ENCODE measurements at regions not wholly inside any gene's neighbourhood (a gene's known extent, or its start where the extent isn't known, plus 50 kb on each side); places are given as distances from the start of the nearest gene placed in this dataset.

DNA sequence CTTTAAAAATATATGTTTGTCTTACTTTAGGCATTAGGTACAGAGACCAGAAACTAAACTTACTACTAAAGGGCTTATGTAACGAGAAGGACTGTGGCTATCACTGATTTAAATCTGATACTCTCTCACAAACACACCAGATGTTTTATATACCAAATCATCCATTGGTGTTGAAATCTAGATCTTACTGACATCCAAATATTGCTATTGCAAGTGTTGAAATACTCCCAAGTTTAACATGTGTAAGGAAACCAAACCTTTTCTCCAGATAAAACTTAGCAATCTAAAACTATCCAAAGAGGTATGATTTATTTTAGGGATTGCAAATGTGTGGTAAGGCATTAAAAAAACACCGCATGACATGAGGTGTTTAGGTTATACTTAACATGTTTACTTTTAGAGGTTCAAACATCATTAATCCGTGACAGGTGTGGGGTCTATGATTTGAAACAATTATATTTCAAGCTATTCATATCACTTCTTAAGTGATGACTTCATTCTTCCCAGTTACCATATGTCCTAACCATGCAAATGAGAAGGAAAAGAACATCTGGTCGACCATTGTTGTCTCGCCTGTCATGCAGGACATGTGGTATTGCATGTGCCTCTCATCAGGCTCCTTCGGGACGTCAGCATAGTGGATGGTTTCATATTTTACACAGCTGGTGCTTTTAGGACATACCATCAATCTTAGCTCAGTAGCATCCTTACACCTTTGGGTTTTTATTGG, 168.3 kb upstream of the SPACA1 start:
- no peak overlapping the region for H2BK12ac ChIP-seq (ENCODE audit: insufficient read length, low read depth, low read length)
- H4K20me1 ChIP-seq (ENCODE audit: control insufficient read depth, insufficient read depth, insufficient read length): no peaks in the 10 kb centered on the region
- H3K14ac ChIP-seq (ENCODE audit: insufficient read depth, low read length): no peak overlapping the region
- H3K9ac ChIP-seq (ENCODE audit: extremely low read depth, insufficient read length, low read length): no peak overlapping the region
- H3K27me3 Mint-ChIP-seq (ENCODE audit: low read depth): peaks cover 3% of the 10 kb centered on the region; the same call in 1 of the 2 replicates
- no peak overlapping the region for H4K8ac ChIP-seq (replicated peaks; ENCODE audit: insufficient read length, low read depth, low read length)
- no peak overlapping the region for H2BK20ac ChIP-seq (ENCODE audit: low read depth, low read length, poor library complexity, severe bottlenecking)
- no peak overlapping the region for H3K4me3 Mint-ChIP-seq
- H3K23me2 ChIP-seq (ENCODE audit: insufficient read length, low read depth, low read length, poor library complexity, severe bottlenecking): no peaks in the 10 kb centered on the region
- H3K23ac ChIP-seq (ENCODE audit: insufficient read length, low read depth, low read length): no peak overlapping the region
- no CpG with 5 or more reads among the region's 7 CpGs for WGBS (ENCODE audit: extremely low coverage, insufficient read length, low lambda C conversion rate)
- no peak overlapping the region for H2AK5ac ChIP-seq (ENCODE audit: insufficient read length, low read length)
- H2AFZ ChIP-seq (ENCODE audit: low read length): no peak overlapping the region
- no peaks in the 10 kb centered on the region; a peak in 1 of 7 replicates for H3K36me3 Mint-ChIP-seq (ENCODE audit: insufficient read depth in 1 of 3, low read depth in 3 of 3)
- no peaks in the 10 kb centered on the region for H3K27me3 ChIP-seq (ENCODE audit: insufficient read depth, low read length)
- no peak overlapping the region for H3K56ac ChIP-seq (ENCODE audit: insufficient read length, low read depth, low read length)
- no peak overlapping the region for H4K5ac ChIP-seq (ENCODE audit: insufficient read length, low read depth, low read length)
- H3K4me1 Mint-ChIP-seq: 0 out of 4 replicates have a peak, but pooled peaks cover 0 to 3% of the 10 kb centered on the region in 2 experiments
- H2BK15ac ChIP-seq (ENCODE audit: low read depth, low read length): no peak overlapping the region
- no peak overlapping the region for H4K91ac ChIP-seq (ENCODE audit: insufficient read length, low read depth, low read length)
- no peak overlapping the region for H3K4ac ChIP-seq (ENCODE audit: low read depth, low read length)
- no peak overlapping the region for H2BK5ac ChIP-seq (ENCODE audit: insufficient read length, low read length)
- TF ChIP-seq, protein P1, sequence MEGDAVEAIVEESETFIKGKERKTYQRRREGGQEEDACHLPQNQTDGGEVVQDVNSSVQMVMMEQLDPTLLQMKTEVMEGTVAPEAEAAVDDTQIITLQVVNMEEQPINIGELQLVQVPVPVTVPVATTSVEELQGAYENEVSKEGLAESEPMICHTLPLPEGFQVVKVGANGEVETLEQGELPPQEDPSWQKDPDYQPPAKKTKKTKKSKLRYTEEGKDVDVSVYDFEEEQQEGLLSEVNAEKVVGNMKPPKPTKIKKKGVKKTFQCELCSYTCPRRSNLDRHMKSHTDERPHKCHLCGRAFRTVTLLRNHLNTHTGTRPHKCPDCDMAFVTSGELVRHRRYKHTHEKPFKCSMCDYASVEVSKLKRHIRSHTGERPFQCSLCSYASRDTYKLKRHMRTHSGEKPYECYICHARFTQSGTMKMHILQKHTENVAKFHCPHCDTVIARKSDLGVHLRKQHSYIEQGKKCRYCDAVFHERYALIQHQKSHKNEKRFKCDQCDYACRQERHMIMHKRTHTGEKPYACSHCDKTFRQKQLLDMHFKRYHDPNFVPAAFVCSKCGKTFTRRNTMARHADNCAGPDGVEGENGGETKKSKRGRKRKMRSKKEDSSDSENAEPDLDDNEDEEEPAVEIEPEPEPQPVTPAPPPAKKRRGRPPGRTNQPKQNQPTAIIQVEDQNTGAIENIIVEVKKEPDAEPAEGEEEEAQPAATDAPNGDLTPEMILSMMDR (conservative IDR thresholded peaks at IDR 0.05): no peak
- peaks cover 0 to 5% of the 10 kb centered on the region in 2 experiments; a peak in 2 of 5 replicates for H3K9me3 Mint-ChIP-seq
- no peak overlapping the region for H3K27ac Mint-ChIP-seq
- no peaks in the 10 kb centered on the region for H3K9me3 ChIP-seq (ENCODE audit: control insufficient read depth, low read depth, low read length)
- H3K4me1 ChIP-seq (ENCODE audit: insufficient read depth, low read length): no peaks in the 10 kb centered on the region
- H2BK120ac ChIP-seq (ENCODE audit: low read depth, low read length, poor library complexity, severe bottlenecking): no peak overlapping the region
- no peaks in the 10 kb centered on the region for H3K79me2 ChIP-seq (ENCODE audit: insufficient read depth, low read length)
- H3T11ph ChIP-seq (ENCODE audit: low read length): no peak overlapping the region
- H3K79me1 ChIP-seq (ENCODE audit: insufficient read depth, low read depth, low read length, poor library complexity, severe bottlenecking): no peaks in the 10 kb centered on the region
- no peak overlapping the region for H3K27ac ChIP-seq (ENCODE audit: insufficient read length, low read depth, low read length)
- DNase-seq: no peak
- H3K4me2 ChIP-seq (ENCODE audit: insufficient read depth, insufficient read length, low read length): no peak overlapping the region
- H3K18ac ChIP-seq (ENCODE audit: insufficient read length, low read depth, low read length): no peak overlapping the region
